ENCODE measurements at regions not wholly inside any gene's neighbourhood (a gene's known extent, or its start where the extent isn't known, plus 50 kb on each side); places are given as distances from the start of the nearest gene placed in this dataset.

DNA sequence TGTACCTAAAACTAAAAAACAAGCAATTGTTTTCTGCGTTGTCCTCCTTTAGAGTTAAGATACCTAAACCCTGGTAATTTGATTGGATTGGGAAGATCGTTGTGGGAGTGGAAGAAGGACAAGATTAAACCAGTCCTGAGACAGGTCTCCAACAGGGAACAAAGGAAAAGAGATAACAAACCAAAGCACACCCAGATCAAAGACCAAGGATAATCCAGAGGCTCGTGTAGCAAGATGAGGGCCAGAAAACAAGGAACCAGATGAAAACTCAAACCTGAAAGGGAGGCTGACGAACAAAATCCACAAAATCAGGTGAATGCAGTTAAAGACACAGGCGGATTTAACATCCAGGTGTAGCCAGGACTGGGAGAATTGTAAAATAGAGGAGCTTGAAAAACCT is 618.1 kb downstream of the SLCO4C1 start:
- H3K9ac ChIP-seq (ENCODE audit: low read length) = no peak overlapping the region
- H3K4me2 ChIP-seq (ENCODE audit: low read length) = peak overlapping the region; percentile 78
- TF ChIP-seq EZH2phosphoT487 (IDR thresholded peaks at IDR 0.05; ENCODE audit: low read depth) = no peak
- TF ChIP-seq, protein P1, sequence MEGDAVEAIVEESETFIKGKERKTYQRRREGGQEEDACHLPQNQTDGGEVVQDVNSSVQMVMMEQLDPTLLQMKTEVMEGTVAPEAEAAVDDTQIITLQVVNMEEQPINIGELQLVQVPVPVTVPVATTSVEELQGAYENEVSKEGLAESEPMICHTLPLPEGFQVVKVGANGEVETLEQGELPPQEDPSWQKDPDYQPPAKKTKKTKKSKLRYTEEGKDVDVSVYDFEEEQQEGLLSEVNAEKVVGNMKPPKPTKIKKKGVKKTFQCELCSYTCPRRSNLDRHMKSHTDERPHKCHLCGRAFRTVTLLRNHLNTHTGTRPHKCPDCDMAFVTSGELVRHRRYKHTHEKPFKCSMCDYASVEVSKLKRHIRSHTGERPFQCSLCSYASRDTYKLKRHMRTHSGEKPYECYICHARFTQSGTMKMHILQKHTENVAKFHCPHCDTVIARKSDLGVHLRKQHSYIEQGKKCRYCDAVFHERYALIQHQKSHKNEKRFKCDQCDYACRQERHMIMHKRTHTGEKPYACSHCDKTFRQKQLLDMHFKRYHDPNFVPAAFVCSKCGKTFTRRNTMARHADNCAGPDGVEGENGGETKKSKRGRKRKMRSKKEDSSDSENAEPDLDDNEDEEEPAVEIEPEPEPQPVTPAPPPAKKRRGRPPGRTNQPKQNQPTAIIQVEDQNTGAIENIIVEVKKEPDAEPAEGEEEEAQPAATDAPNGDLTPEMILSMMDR (IDR thresholded peaks at IDR 0.05; ENCODE audit: low read depth, low read length) = no peak
- H3K4me1 ChIP-seq (ENCODE audit: low read length) = no peaks in the 10 kb centered on the region; the same call in 1 of the 2 replicates
- no peaks in the 10 kb centered on the region for H3K9me3 ChIP-seq (ENCODE audit: insufficient read depth, low read length)
- peak overlapping the region; percentile 81; the same call in 1 of the 2 replicates for H2AFZ ChIP-seq (ENCODE audit: low read depth, low read length)
- no peak overlapping the region for H3K27ac ChIP-seq (ENCODE audit: low read length)
- no peaks in the 10 kb centered on the region for H3K79me2 ChIP-seq (ENCODE audit: low read length)
- H3K4me3 ChIP-seq (ENCODE audit: low read length) = peak overlapping the region; percentile 69
- H4K20me1 ChIP-seq (ENCODE audit: insufficient read depth, low read length) = no peaks in the 10 kb centered on the region
- H3K27me3 ChIP-seq (ENCODE audit: low read depth, low read length) = no peaks in the 10 kb centered on the region
- no peaks in the 10 kb centered on the region for H3K36me3 ChIP-seq (replicated peaks; ENCODE audit: low read depth, low read length)

DNA sequence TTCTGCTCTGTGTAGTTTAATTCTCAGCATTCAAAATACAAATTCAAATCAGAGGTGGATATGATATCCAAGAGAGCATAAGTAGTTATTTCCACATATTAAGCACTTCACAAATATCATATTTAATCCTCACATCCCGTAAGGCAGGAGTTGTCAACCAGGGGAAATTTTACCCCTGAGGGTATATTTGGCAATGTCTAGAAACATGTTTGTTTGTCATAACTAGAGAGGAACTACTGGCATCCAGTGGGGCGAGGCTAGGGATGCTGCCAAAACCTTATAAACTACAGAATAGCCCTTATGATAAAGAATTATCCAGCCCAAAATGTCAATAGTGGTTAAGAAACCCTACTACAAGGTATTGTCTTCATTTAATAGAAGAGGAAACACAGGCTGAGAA is 619.4 kb downstream of the SLCO4C1 start:
- Histone ChIP-seq H3K4me2 (ENCODE audit: low read length) (no peak overlapping the region), H3K27me3 (ENCODE audit: low read depth, low read length) (no peaks in the 10 kb centered on the region), H3K9me3 (ENCODE audit: insufficient read depth, low read length) (no peaks in the 10 kb centered on the region), H3K4me1 (ENCODE audit: low read length) (no peaks in the 10 kb centered on the region; the same call in 1 of the 2 replicates), H2AFZ (ENCODE audit: low read depth, low read length) (no peak overlapping the region), H3K27ac (ENCODE audit: low read length) (no peak overlapping the region), H3K4me3 (ENCODE audit: low read length) (no peak overlapping the region), H4K20me1 (ENCODE audit: insufficient read depth, low read length) (no peaks in the 10 kb centered on the region), H3K36me3 (replicated peaks; ENCODE audit: low read depth, low read length) (no peaks in the 10 kb centered on the region), H3K9ac (ENCODE audit: low read length) (no peak overlapping the region), H3K79me2 (ENCODE audit: low read length) (no peaks in the 10 kb centered on the region)
- TF ChIP-seq EZH2phosphoT487 (IDR thresholded peaks at IDR 0.05; ENCODE audit: low read depth) = no peak
- TF ChIP-seq, protein P1 (IDR thresholded peaks at IDR 0.05; ENCODE audit: low read depth, low read length) = no peak

DNA sequence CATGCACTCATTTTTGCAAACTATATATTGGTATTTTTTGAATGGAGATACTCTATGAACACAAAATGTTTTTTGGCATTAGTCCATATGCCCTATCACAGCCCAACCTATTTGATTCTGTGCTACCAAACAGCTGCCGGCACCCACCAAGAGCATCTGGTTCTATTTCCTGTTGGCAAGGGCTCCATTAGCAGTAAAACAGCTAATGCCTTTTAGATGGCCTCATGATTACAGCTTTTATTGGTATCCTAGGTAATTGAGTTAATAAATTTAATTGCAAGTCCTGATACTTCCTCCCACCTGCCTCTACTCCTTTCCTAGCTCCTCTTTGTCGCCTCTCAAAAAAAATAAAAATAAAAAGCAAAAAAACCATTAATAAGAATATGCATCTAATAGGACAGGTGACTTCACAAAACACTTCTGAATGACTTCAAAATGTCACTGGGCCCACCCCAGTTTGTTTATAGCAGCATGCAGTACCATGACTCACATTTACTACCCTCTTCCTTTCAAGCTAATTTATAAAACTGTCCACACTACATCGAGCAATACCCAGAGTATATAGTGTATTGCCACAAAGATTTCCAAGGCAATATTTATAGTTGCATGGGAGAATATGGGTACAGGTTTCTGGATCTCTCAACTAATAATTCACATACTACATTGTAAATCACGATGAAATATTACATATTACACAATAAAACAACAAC is 620.4 kb downstream of the SLCO4C1 start:
- Histone ChIP-seq H3K36me3 (replicated peaks; ENCODE audit: low read depth, low read length) (no peaks in the 10 kb centered on the region), H3K4me2 (ENCODE audit: low read length) (no peak overlapping the region), H4K20me1 (ENCODE audit: insufficient read depth, low read length) (no peaks in the 10 kb centered on the region), H3K9me3 (ENCODE audit: insufficient read depth, low read length) (no peaks in the 10 kb centered on the region), H3K4me1 (ENCODE audit: low read length) (no peaks in the 10 kb centered on the region; the same call in 1 of the 2 replicates), H3K27ac (ENCODE audit: low read length) (no peak overlapping the region), H3K79me2 (ENCODE audit: low read length) (no peaks in the 10 kb centered on the region), H3K9ac (ENCODE audit: low read length) (no peak overlapping the region), H3K27me3 (ENCODE audit: low read depth, low read length) (no peaks in the 10 kb centered on the region), H2AFZ (ENCODE audit: low read depth, low read length) (no peak overlapping the region), H3K4me3 (ENCODE audit: low read length) (no peak overlapping the region)
- TF ChIP-seq, protein P1 (IDR thresholded peaks at IDR 0.05; ENCODE audit: low read depth, low read length) = no peak
- TF ChIP-seq EZH2phosphoT487 (IDR thresholded peaks at IDR 0.05; ENCODE audit: low read depth) = no peak

DNA sequence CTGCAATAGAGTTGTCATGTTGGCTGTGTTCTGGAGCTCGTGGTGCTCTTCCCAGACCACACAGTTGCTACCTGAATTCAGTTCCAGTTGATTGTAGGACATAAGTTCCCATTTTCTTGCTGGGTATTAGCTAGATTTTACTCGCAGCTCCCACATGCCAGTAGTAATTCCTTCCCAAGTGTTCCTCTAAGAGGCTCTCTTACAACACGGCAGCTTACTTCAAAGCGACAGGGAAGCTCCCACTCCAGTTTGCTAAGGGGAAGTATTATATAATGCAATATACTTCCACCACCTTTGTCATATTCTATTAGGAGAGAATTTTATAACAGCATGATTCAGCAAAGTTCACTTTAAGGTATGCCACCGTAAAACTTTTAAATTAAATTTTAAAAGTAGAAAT is 623.0 kb downstream of the SLCO4C1 start:
- Histone ChIP-seq H3K27me3 (ENCODE audit: low read depth, low read length) (no peaks in the 10 kb centered on the region), H2AFZ (ENCODE audit: low read depth, low read length) (no peak overlapping the region), H3K79me2 (ENCODE audit: low read length) (no peaks in the 10 kb centered on the region), H3K36me3 (replicated peaks; ENCODE audit: low read depth, low read length) (no peaks in the 10 kb centered on the region), H3K4me3 (ENCODE audit: low read length) (no peak overlapping the region), H4K20me1 (ENCODE audit: insufficient read depth, low read length) (no peaks in the 10 kb centered on the region), H3K9ac (ENCODE audit: low read length) (no peak overlapping the region), H3K4me2 (ENCODE audit: low read length) (no peak overlapping the region), H3K4me1 (ENCODE audit: low read length) (no peaks in the 10 kb centered on the region), H3K9me3 (ENCODE audit: insufficient read depth, low read length) (no peaks in the 10 kb centered on the region), H3K27ac (ENCODE audit: low read length) (no peak overlapping the region)
- TF ChIP-seq EZH2phosphoT487 (IDR thresholded peaks at IDR 0.05; ENCODE audit: low read depth) = no peak
- TF ChIP-seq, protein P1 (IDR thresholded peaks at IDR 0.05; ENCODE audit: low read depth, low read length) = no peak

Measured in OCI-LY3 (cell line).